ENCODE measurements at regions not wholly inside any gene's neighbourhood (a gene's known extent, or its start where the extent isn't known, plus 50 kb on each side); places are given as distances from the start of the nearest gene placed in this dataset.
A peak's percentile ranks its signal among the peaks of the same experiment; 100 is the strongest.

GRCh38 chr4:187565416-187565815, 430.2 kb upstream of the ZFP42 start:
- TF ChIP-seq GATA2 (IDR thresholded peaks at IDR 0.05; ENCODE audit: low read depth, low read length) (no peak), GATA3 (IDR thresholded peaks at IDR 0.05; ENCODE audit: low read depth, low read length) (no peak)

DNA sequence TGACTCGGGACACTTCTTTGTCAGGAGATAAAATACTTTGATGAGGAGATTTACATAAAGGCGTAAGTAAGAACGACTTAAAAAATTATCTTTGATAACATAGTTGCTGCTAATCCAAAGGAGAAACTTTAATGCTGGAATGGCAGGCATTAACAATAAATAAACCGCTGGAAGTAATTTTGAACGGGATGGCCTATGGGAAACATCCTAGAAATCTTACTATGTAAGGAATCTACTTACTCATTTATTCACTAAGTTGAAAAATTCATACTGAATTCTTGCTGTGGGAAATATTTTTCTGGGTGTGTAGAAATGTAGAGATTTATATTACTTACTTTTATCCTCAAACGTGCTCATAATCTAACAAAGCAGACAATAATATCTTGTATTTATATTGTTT, 425.7 kb upstream of the ZFP42 start:
- TF ChIP-seq GATA3 (IDR thresholded peaks at IDR 0.05; ENCODE audit: low read depth, low read length) (no peak), GATA2 (IDR thresholded peaks at IDR 0.05; ENCODE audit: low read depth, low read length) (no peak)

DNA sequence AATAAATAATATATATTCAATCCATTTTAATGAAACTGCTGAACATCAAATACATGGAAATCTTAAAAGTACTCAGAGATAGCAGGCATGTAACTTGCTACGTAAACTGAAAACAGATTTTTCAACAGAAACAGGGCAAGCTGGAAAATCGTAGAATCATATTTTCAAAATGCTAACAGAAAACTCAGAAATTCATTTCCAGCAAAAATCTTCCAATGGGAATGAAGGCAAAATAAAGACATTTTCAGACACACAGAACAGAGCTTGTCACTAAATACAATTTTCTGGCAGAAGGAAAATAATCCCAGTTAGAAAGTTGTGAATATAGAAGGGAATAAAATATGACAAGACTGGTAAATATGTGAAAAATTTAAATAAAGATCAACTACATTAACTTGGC, 419.9 kb upstream of the ZFP42 start:
- no peak for TF ChIP-seq GATA2 (IDR thresholded peaks at IDR 0.05; ENCODE audit: low read depth, low read length)
- no peak for TF ChIP-seq GATA3 (IDR thresholded peaks at IDR 0.05; ENCODE audit: low read depth, low read length)

- no peak for TF ChIP-seq GATA2 (IDR thresholded peaks at IDR 0.05; ENCODE audit: low read depth, low read length)
- no peak for TF ChIP-seq GATA3 (IDR thresholded peaks at IDR 0.05; ENCODE audit: low read depth, low read length)
Measured at GRCh38 chr4:187576751-187577150, 418.8 kb upstream of the ZFP42 start.

DNA sequence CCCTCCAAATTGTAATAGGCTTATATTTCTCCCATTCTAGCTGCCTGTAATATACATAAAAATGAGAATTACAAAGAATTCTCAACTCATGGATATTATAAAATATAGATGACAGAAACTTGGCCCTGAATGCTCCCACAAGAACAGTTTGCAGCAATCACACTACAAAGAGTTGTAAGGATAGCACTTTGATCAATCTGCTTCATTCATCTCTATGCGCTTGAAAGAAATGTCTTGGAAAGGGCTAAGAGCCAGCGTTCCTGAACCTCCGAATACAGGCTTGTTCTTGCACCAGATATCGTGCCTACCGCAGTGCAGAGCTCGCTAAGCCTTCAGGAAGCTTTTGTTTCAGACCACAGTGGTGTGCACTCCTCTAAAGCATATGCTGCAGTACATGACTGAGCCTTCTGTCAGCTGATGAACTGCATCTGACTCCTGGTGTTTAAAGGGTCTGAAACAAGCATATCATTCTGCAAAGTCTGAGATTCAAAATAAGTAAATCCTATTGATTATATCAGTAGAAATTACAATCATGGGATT, 417.6 kb upstream of the ZFP42 start:
- TF ChIP-seq GATA2 (IDR thresholded peaks at IDR 0.05; ENCODE audit: low read depth, low read length) (no peak), GATA3 (IDR thresholded peaks at IDR 0.05; ENCODE audit: low read depth, low read length) (no peak)

- TF ChIP-seq GATA3 (IDR thresholded peaks at IDR 0.05; ENCODE audit: low read depth, low read length) (no peak), GATA2 (IDR thresholded peaks at IDR 0.05; ENCODE audit: low read depth, low read length) (no peak)
Measured at GRCh38 chr4:187586892-187587291, 408.7 kb upstream of the ZFP42 start.

DNA sequence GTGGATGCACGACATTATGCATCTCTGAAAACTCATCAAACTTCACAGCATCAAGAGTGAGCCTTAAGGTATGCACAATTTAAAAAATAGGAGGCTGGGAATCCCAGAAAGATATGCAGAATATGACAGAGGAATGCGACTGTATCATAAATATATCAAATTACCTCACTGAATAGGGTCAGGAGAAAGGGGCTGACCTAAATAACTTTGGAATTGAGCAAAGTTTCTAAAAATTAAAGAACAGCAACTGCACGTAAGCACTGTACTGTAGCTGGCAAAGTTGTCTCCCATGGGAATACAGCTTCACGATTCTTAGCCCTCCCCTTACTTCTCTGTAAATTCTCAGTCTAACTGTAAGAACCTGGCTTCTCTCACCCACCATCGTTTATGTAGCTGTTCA, 397.4 kb upstream of the ZFP42 start:
- TF ChIP-seq GATA3 (IDR thresholded peaks at IDR 0.05; ENCODE audit: low read depth, low read length), result no peak
- no peak for TF ChIP-seq GATA2 (IDR thresholded peaks at IDR 0.05; ENCODE audit: low read depth, low read length)

DNA sequence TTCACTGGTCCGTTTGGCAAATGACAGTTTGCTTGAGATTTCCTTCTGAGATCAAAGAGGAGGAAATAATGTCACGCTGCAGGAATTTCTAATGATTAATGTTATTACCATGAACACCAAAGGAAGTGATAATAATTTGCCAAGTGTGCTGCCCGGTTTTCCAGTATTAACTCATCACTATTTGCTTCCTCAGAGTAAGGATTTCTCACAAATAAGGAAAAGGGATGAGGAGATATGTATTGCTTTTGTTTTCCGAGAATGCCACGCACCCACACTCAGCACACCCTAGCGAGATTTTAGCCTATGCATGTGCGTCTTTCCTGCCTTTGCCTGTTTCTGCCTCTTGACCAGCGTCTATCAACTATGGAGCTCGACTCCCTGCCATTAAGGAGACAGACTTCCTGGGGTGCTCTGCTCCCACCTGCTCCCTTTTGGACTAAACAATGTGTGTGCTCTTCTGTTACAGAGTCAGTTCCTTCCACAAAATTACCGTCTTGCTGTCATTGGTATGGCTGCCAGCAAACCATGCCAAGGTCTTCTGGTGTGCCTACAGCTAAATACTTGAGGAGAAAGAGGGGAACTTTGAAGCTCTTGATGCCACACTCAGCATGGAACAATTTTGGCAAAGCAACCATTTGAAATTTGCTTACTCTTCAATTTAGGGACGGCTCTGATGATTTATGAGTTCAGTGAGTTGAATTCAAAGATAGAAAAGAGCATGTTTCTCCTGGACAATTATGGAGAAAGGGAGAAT, 393.1 kb upstream of the ZFP42 start:
- TF ChIP-seq GATA2 (IDR thresholded peaks at IDR 0.05; ENCODE audit: low read depth, low read length), result no peak
- no peak for TF ChIP-seq GATA3 (IDR thresholded peaks at IDR 0.05; ENCODE audit: low read depth, low read length)

GRCh38 chr4:187603093-187604025, 392.2 kb upstream of the ZFP42 start:
- TF ChIP-seq GATA2 (IDR thresholded peaks at IDR 0.05; ENCODE audit: low read depth, low read length), result no peak
- TF ChIP-seq GATA3 (IDR thresholded peaks at IDR 0.05; ENCODE audit: low read depth, low read length), result no peak

DNA sequence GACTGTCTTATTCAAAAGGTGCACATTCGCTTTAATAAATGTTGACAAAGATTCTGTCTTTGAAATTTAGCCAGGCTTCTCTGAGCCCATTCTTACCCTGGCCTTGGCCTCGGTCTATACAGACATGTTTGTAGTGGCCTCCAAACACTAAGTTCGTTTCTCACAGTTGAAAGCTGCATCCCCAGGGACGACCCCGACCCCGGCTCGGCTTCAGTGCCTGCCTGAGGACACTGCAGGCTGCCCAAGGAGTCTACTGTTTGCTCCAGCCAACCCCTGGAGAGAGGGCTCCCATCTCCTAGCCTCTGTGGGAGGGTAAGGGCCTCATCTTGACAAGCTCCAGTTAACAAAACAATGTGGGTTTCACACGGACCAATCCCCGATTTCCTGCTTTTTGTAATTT, 390.6 kb upstream of the ZFP42 start:
- TF ChIP-seq GATA3 (IDR thresholded peaks at IDR 0.05; ENCODE audit: low read depth, low read length) (no peak), GATA2 (IDR thresholded peaks at IDR 0.05; ENCODE audit: low read depth, low read length) (no peak)

GRCh38 chr4:187606581-187606980, 389.0 kb upstream of the ZFP42 start:
- TF ChIP-seq GATA3 (IDR thresholded peaks at IDR 0.05; ENCODE audit: low read depth, low read length) (no peak), GATA2 (IDR thresholded peaks at IDR 0.05; ENCODE audit: low read depth, low read length) (no peak)

GRCh38 chr4:187608001-187608421, 387.6 kb upstream of the ZFP42 start:
- TF ChIP-seq GATA2 (IDR thresholded peaks at IDR 0.05; ENCODE audit: low read depth, low read length) (peak; percentile 36; the same call in 1 of the 2 replicates), GATA3 (IDR thresholded peaks at IDR 0.05; ENCODE audit: low read depth, low read length) (no peak)

- TF ChIP-seq GATA2 (IDR thresholded peaks at IDR 0.05; ENCODE audit: low read depth, low read length) (no peak), GATA3 (IDR thresholded peaks at IDR 0.05; ENCODE audit: low read depth, low read length) (no peak)
Measured at GRCh38 chr4:187612301-187612700, 383.3 kb upstream of the ZFP42 start.

GRCh38 chr4:187613089-187613839, 382.3 kb upstream of the ZFP42 start:
- TF ChIP-seq GATA3 (IDR thresholded peaks at IDR 0.05; ENCODE audit: low read depth, low read length), result no peak
- TF ChIP-seq GATA2 (IDR thresholded peaks at IDR 0.05; ENCODE audit: low read depth, low read length), result no peak
